ENCODE measurements at regions not wholly inside any gene's neighbourhood (a gene's known extent, or its start where the extent isn't known, plus 50 kb on each side); places are given as distances from the start of the nearest gene placed in this dataset.

DNA sequence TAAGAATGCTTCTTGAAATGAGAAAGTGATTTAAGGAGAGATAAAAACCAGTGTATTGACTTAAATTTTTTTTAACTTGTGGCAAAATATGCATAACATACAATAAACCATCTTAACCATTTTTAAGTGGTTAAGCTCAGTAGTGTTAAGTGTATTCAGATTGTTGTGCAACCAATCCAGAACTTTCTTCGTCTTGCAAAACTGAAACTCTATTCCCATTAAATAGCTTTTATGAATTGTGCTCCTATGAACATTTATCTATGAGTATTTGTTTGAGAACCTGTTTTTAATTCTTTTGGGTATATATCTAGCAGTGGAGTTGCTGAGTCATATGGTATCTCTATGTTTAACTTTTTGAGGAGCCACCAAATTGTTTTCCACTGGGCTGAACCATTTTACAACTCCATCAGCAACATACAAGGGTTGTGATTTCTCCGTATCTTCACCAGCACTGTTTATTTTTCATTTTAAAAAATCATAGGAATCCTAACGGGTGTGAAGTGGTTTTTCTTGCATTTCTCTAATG lies 76.6 kb upstream of the ACTBL2 start:
- Histone ChIP-seq H2AFZ (ENCODE audit: control insufficient read depth, low read length) (no peak overlapping the region), H3K79me2 (ENCODE audit: control insufficient read depth, insufficient read depth, low read length) (no peaks in the 10 kb centered on the region), H3K4me2 (ENCODE audit: control insufficient read depth, extremely low read depth, insufficient read depth, low read depth, low read length) (no peak overlapping the region), H3K9ac (ENCODE audit: control insufficient read depth, extremely low read depth, insufficient read depth, low read length) (no peak overlapping the region), H3K9me1 (ENCODE audit: control insufficient read depth, extremely low read depth, insufficient read depth, low read length) (no peaks in the 10 kb centered on the region), H3K36me3 (ENCODE audit: control insufficient read depth in 2 of 2, extremely low read depth in 1 of 2, insufficient read depth in 2 of 2, low read length in 2 of 2) (no peaks in the 10 kb centered on the region), H3K27me3 (ENCODE audit: control insufficient read depth, extremely low read depth, insufficient read depth, low read length) (peaks cover 3% of the 10 kb centered on the region), H3K27ac (ENCODE audit: control insufficient read depth, insufficient read depth, low read length) (no peak overlapping the region), H3K4me3 (ENCODE audit: control insufficient read depth in 2 of 3, extremely low read depth in 1 of 3, insufficient read depth in 2 of 3, low read depth in 1 of 3, low read length in 3 of 3) (no peak overlapping the region), H4K20me1 (ENCODE audit: control insufficient read depth, extremely low read depth, insufficient read depth, low read length) (no peaks in the 10 kb centered on the region), H3K4me1 (ENCODE audit: control insufficient read depth, extremely low read depth, insufficient read depth, low read length) (no peaks in the 10 kb centered on the region), H3K9me3 (ENCODE audit: control insufficient read depth, low read depth, low read length) (no peaks in the 10 kb centered on the region)
- dilution Hi-C loops (cut with MboI; ENCODE audit: extremely low pct_ligation_motif_present, low sequenced_read_pairs): no loop called here
- FAIRE-seq (no peak), DNase-seq (ENCODE audit: low read depth, low spot score) (no peak)
- no peak for TF ChIP-seq EZH2 (IDR thresholded peaks at IDR 0.05; ENCODE audit: low read length)
- TF ChIP-seq, protein P1, sequence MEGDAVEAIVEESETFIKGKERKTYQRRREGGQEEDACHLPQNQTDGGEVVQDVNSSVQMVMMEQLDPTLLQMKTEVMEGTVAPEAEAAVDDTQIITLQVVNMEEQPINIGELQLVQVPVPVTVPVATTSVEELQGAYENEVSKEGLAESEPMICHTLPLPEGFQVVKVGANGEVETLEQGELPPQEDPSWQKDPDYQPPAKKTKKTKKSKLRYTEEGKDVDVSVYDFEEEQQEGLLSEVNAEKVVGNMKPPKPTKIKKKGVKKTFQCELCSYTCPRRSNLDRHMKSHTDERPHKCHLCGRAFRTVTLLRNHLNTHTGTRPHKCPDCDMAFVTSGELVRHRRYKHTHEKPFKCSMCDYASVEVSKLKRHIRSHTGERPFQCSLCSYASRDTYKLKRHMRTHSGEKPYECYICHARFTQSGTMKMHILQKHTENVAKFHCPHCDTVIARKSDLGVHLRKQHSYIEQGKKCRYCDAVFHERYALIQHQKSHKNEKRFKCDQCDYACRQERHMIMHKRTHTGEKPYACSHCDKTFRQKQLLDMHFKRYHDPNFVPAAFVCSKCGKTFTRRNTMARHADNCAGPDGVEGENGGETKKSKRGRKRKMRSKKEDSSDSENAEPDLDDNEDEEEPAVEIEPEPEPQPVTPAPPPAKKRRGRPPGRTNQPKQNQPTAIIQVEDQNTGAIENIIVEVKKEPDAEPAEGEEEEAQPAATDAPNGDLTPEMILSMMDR (optimal IDR thresholded peaks at IDR 0.05 in 1 of 3, IDR thresholded peaks at IDR 0.05 in 1 of 3, conservative IDR thresholded peaks at IDR 0.05 in 1 of 3; ENCODE audit: extremely low read depth in 1 of 3, insufficient read depth in 2 of 3, low read length in 3 of 3): no peak

DNA sequence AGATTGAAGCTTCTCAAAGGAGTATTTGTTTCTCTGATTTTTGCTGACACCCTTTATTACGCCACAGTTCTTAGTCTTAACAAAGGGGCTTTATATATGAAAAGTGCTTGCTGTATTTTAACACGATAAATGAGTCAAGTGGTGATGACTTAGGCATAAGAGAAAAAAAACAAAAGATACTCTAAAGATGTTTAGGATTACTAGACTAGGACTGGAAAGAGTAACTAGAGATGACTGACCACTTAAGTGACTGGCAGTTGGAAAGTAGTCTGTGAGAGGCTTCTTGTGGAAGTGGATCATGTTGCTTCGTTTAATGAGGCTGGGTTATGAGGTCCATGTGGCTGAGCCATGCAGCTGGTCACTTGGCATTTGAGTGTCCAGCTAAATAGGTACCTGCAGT lies 69.4 kb upstream of the ACTBL2 start:
- no peaks in the 10 kb centered on the region for H4K20me1 ChIP-seq (ENCODE audit: control insufficient read depth, extremely low read depth, insufficient read depth, low read length)
- H3K79me2 ChIP-seq (ENCODE audit: control insufficient read depth, insufficient read depth, low read length): no peaks in the 10 kb centered on the region
- H3K4me3 ChIP-seq (ENCODE audit: control insufficient read depth in 2 of 3, extremely low read depth in 1 of 3, insufficient read depth in 2 of 3, low read depth in 1 of 3, low read length in 3 of 3): no peak overlapping the region
- no peaks in the 10 kb centered on the region for H3K27me3 ChIP-seq (ENCODE audit: control insufficient read depth, extremely low read depth, insufficient read depth, low read length)
- dilution Hi-C loops (cut with MboI; ENCODE audit: extremely low pct_ligation_motif_present, low sequenced_read_pairs): no loop called here
- no peak overlapping the region for H2AFZ ChIP-seq (ENCODE audit: control insufficient read depth, low read length)
- DNase-seq (ENCODE audit: low read depth, low spot score) (no peak), FAIRE-seq (no peak)
- no peaks in the 10 kb centered on the region for H3K9me3 ChIP-seq (ENCODE audit: control insufficient read depth, low read depth, low read length)
- H3K9me1 ChIP-seq (ENCODE audit: control insufficient read depth, extremely low read depth, insufficient read depth, low read length): no peaks in the 10 kb centered on the region
- H3K4me1 ChIP-seq (ENCODE audit: control insufficient read depth, extremely low read depth, insufficient read depth, low read length): no peaks in the 10 kb centered on the region
- H3K4me2 ChIP-seq (ENCODE audit: control insufficient read depth, extremely low read depth, insufficient read depth, low read depth, low read length): no peak overlapping the region
- no peaks in the 10 kb centered on the region for H3K36me3 ChIP-seq (ENCODE audit: control insufficient read depth in 2 of 2, extremely low read depth in 1 of 2, insufficient read depth in 2 of 2, low read length in 2 of 2)
- no peak overlapping the region for H3K9ac ChIP-seq (ENCODE audit: control insufficient read depth, extremely low read depth, insufficient read depth, low read length)
- H3K27ac ChIP-seq (ENCODE audit: control insufficient read depth, insufficient read depth, low read length): no peak overlapping the region
- TF ChIP-seq, protein P1 (optimal IDR thresholded peaks at IDR 0.05 in 1 of 3, IDR thresholded peaks at IDR 0.05 in 1 of 3, conservative IDR thresholded peaks at IDR 0.05 in 1 of 3; ENCODE audit: extremely low read depth in 1 of 3, insufficient read depth in 2 of 3, low read length in 3 of 3): no peak
- no peak for TF ChIP-seq EZH2 (IDR thresholded peaks at IDR 0.05; ENCODE audit: low read length)
